Stomach (tissue), 4 donors: ENCODE measurements at regions not wholly inside any gene's neighbourhood (a gene's known extent, or its start where the extent isn't known, plus 50 kb on each side); places are given as distances from the start of the nearest gene placed in this dataset.

Experiments used
- CTCF ChIP-seq, 7 experiments: fragments of 450-650 bp in 4 of 7; fragments of 200-600 bp in 3 of 7; sonication (generic) in 3 of 7; IDR thresholded peaks; one replicate each; pipeline ENCODE4 v1.5.1; 2016 to 2019; ENCODE audit warnings: antibody characterized with exemption in 7 of 7, control low read depth in 2 of 7, mild to moderate bottlenecking in 1 of 7
- EP300 ChIP-seq: sonication (generic); formaldehyde crosslinking; IDR thresholded peaks from one replicate; pipeline ENCODE4 v1.6.1; 2017; ENCODE audit warnings: antibody characterized with exemption
- POLR2A ChIP-seq, 4 donors: fragments of 450-650 bp; IDR thresholded peaks; one replicate each; pipeline ENCODE4 v1.6.1; 2016; ENCODE audit warnings: antibody characterized with exemption in 4 of 4, control low read depth in 2 of 4, mild to moderate bottlenecking in 1 of 4, moderate library complexity in 1 of 4

GRCh38 chr1:193462629-193463320, 276.4 kb upstream of the B3GALT2 start:
- TF ChIP-seq POLR2A (IDR thresholded peaks at IDR 0.05) (no peak), CTCF (IDR thresholded peaks at IDR 0.05) (no peak), EP300 (no peak)
